HG03196 (cell line): ENCODE measurements at regions not wholly inside any gene's neighbourhood (a gene's known extent, or its start where the extent isn't known, plus 50 kb on each side); places are given as distances from the start of the nearest gene placed in this dataset.

Source experiments
- ATAC-seq: cut with Tn5 transposase; IDR thresholded peaks from one replicate; pipeline ENCODE4 v1.9.1; 2021; ENCODE audit not compliant: unreplicated experiment

DNA sequence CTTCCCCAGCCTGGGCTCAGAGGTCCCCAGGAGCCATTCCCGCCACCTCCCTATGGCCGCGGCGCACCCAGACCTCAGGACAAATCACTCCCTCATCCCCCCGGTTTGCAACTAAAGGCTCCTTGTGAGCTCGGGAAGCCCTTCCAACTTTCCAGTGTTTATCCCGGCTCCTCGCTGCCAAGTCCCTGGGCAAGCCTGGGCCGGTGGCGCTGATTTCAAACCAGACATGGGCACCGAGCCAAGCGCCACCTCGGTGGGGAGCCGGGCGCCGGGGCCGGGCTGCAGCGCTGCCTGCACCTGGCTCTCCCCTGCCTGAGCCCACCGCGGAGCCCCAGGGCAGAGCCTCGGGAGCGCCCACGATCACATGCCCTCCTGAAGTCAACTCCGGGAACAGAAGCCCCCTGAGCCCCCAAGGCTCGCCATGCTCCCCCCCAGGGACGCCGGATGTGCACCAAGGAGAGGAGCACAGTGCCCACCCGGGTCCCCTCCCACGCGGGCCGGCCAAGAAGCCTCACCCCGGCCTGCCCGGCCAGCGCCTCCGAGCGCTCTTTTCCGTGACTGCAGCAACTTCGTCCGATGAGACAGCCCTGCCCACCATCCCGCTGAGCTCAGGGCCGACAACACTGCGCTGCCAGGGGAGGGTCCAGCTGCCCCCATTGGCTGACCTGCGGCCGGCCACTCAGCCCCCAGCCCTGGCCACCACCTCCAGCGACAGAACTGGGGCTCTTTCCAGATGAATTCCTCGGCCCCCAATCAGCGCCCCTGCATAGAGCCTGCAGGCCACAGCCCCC lies 50.0 kb downstream of the NCOR2 start:
- ATAC-seq: no peak

DNA sequence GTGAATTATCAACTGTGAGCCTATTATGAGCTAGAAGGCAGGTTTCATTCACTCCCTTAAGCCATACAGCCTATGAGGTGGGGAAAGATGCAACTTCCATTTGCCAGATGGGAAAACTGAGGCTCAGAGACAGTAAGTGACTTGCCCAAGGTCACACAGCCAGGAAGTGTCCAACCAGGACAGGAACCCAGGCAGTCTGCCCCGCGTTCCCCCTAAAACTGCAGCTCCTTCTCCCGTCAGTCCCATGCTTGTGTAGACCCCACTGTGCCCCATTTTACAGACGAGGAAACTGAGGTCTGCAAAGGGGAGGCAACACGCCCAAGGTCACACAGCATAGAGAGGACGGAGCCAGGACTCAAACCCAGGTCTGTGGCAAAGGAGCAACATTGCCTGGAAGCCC lies 50.6 kb downstream of the NCOR2 start:
- no peak for ATAC-seq

DNA sequence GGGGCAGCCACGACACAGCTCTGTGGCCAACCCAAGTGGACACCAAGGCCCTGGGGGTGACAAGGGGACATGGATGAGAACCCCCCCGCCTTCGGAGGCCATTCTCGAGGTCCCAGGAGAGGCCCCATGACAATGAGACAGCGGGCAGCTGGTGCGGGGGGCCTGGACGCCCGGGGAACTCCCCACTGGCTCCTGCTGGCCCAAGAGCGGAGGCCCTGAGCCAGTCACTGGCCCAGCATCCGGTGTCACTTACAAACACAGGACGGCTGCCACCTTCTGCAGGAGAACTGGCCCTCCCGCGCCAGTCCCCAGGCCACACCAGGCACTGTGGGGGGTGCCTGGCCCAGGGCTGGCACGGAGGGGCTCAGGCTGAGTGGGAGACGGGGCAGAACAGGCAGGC lies 51.4 kb downstream of the NCOR2 start:
- no peak for ATAC-seq

DNA sequence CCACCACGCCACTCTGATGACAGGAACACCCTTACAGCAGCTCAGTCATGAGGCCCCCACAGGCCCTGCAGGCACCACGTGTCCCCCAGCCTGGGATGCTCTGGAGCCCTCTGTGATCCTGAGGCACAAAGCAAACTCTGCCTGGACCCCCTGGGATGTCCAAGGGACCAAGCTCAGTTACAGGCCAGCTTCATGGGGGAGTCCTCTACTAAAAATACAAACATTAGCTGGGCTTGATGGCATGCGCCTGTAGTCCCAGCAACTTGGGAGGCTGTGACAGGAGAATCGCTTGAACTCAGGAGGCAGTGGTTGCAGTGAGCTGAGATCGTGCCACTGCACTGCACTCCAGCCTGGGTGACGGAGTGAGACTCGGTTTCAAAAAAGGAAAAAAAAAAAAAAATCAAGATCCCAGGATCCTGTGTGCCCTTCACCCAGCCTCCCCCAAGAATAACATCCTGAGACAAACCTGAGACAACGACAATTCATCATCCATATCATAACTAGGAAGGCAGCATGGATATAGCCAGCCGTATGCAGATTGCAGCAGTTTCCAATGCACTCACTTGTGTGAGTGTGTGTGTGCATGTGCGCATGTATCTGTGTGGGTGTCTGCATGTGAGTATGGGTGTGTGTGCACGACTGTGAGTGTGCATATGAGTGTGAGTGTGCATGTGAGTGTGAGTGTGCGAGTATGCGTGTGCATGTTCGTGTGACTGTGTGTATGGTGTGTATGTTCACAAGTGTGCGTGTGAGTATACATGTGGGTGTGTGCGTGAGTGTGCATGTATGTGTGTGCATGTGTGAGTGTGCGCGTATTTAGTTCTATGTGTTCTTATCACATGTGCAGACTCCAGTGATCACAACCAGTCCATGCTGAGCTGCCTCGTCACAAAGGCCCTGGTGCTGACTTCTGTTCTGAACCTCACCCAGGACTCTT lies 52.1 kb downstream of the NCOR2 start:
- ATAC-seq: no peak

DNA sequence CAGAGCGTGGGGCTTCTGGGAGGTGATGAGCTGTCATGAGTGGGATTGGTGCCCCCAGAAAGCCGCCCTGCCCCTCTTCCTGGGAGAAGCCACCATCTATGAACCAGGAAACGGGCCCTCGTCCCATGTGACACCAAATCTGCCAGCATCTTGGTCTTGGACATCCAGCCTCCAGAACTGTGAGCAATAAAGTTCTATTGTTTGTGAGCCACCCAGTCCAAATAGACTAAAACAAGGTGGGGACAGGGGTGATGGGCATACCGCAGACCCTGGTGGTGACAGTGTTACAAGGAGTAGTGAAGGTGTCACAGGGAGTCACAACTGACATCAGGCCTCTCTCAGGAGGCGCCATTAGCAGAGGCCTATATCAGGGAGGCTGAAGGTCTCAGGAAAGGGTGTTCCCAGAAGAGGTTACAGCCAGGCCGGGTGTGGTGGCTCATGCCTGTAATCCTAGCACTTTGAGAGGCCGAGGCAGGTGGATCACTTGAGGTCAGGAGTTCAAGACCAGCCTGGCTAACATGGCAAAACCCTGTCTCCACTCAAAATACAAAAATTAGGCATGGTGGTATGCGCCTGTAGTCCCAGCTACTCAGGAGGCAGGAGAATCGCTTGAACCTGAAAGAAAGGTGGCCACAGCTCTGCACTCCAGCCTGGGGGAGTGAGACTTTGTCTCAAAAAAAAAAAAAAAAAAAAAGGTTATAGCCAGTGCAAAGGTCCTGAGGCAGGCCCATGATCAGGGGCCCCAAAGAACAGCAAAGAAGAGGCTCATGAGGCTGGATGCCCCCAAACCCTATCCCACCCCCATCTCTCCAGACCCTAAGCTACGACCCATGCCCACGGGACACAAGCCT lies 53.0 kb downstream of the NCOR2 start:
- ATAC-seq: no peak

DNA sequence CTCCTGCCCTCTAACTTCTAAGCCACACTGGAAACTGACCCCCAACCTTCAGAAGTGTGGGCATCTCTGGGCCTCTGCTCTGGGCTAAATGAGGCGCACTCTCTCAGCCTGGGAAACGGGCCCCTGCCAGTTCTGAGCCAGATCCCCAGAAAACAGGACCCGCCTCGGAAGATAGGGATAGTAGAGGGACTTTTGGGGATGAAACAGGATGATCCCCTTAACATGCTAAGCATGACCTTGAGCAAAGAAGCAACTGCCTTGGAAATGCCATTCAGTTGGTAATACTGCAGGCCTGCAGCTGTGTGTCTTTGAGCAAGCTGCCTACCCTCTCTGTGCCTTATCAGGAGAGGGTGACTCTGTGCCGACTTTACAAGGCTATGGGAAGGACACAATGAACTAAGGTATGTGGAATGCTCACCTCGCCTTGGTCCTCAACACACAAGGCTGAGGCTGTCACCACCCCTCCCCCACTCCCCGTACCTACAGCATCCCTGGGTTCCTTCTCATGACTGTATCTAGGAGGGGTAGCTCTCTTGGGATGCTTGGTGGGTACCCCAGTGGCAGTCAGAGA lies 54.0 kb downstream of the NCOR2 start:
- ATAC-seq: no peak

DNA sequence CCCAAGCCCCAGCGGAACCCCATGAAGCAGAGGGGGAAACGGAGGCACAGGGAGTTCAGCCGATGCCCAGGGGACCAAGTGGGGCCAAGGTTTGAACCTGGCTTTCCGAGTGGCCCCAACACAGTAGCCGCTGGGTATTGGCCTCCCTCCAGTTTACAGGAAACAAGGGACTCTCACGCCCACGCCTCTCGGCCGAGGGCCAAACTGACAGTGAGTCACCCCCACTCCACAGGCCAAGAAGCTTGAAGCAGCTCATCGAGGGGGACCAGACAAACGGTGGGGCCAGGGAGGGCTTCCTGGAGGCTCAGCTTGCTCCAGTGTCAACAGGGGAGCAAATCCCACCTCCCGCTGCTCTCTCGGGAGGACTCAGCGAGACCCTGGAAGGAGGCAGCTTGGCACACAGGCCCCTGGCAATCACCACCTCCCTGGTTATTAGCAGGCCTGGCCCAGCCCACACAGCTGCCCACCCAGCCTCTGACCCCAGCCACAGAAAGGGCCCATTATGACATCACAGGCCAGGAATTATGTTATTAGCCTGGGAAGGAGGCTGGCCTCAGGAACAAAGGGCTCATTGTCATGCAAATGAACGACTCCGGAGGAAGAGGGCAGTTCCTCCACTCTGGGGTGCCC lies 54.6 kb downstream of the NCOR2 start:
- no peak for ATAC-seq

DNA sequence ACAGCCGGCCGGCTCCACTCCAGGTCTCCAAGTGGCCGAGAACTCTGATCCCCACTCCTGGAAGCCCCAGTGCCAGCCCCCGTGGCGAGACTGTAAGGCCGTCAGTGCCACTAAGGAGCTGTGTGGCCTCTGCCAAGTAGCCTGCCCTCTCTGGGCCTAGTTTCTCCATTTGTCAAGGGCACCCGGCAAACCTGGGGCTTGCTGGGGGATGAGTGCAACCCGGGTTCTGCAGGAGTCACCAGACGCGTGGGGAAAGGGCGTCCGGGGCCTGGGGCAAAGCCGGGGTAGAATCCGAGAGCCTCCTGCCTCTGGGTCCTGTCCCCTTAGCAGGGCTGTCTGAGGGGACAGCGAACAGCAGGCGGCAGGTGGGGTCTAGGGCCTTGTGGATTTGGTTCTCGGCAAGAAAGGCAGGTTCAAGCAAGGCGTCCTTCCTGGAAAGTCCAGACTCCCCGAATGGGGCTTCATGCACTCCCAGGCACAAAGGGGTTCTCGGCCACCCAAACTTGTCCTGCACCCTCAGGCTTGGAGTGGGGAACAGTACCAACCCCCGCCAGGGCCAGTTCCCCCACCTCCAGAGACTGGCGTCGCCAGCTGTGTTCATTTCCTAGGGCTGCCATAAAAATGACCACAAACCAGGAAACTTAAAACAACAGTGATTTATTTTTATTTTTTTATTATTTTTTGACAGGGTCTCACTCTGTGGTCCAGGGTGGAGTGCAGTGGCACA lies 56.0 kb downstream of the NCOR2 start:
- ATAC-seq: no peak

DNA sequence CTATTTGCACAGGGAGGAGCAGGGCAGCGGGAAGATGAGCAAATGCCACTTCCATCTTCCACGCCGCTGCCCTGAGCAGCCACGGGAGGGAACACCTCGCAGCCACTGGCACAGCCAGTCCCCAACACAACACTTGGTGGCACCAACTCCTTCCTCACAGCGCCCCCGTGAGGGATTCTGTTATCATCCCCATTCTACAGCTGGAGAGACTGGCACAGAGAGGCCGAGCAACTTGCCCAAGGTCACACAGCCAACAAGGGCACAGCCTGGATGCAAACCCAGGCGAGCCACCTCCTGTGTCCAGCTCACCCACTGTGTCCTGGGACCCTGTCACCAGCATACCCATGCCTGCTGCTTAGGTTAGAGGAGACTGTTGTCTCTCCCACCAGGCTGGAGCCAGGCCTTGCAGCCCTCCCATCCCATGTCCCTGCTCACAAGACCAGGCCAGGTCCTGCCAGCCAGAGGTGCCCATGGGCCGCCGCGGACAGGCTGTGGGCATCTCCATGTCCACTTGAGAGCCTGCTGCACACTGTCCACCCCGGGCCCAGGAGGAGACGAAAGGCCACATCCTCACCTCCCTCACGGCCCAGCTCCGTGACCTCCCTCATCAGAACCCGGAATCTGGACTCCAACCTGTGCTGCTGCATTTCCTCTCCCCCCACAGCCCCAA lies 57.0 kb downstream of the NCOR2 start:
- ATAC-seq: no peak

DNA sequence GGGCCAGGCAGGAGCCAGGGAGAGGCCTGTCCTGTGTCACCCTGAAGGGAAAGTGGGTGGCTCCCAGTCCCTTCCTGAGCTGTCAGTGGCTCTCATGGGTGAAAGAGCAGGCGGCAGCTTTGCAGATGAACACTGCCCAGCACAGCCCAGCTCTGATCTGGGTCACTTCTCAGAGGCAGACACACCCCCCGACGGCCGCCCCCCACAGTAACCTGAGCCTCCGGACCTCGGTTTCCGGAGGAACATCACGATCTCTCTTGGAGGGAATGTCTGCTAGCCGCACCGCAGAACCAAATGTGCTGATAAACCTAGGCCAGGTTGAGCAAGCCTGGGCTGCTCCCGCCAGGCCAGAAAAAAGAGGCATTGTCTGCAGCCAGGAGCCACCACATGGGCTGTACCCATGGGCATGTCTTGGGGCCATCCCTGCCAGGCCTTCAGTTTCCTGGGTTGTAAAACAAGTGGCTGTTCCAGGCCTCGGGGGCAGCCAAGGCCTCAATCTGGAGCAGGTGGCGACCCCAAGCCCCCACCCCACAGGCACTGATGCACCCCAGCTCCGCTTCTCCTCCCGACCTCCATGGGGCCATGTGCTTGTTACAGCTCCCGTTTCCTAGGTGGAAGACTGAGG lies 57.6 kb downstream of the NCOR2 start:
- ATAC-seq: no peak

DNA sequence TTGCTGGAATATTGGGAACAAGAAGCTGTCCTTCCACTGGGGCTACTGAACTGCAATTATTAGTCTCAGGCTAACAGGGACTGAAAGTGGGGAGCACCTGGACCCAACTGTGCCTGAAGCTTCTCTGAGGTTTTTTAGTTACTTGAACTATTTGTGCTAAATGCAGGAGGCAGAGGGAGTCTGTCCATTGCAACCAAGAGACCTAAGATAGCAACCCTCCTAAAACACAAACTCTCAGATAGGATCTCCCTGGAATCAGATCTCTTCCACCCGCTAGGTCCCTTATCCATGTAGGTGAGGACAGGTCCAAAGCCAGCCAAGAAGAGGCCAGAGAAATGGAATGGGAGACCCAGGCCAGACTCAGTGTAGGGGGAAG lies 58.1 kb downstream of the NCOR2 start:
- no peak for ATAC-seq

DNA sequence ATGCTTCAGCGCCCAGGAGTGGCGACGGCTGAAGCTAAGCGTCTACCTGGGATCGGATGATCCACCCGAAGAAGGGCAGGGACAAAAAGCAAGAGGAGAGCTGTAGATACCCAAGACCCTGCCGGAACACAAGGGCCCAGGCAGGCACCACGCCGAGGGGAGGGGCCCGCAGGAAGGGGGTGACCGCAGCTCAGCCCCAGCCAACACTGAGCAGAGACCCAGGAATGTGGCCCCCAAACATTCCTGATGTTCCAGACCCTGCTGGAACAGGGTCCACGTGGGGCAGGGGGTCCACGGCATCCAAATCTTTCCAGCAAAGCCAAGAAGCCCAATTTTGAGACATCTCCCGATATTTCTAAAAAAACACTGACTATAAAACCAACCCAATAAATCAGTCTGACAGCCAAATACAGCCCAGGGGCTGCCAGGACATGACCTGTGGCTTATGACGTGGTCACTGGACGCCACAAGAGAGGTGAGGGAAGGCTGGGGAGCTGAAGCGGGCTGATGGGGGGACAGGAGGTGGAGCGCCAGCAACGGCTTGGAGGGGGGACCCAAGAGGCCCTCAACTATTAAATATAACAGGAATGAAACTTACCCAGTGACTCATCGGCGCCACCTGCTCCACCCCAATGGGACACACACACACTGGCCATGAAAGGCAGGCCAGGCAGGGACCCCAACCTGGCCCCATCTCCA lies 58.9 kb downstream of the NCOR2 start:
- ATAC-seq: no peak

DNA sequence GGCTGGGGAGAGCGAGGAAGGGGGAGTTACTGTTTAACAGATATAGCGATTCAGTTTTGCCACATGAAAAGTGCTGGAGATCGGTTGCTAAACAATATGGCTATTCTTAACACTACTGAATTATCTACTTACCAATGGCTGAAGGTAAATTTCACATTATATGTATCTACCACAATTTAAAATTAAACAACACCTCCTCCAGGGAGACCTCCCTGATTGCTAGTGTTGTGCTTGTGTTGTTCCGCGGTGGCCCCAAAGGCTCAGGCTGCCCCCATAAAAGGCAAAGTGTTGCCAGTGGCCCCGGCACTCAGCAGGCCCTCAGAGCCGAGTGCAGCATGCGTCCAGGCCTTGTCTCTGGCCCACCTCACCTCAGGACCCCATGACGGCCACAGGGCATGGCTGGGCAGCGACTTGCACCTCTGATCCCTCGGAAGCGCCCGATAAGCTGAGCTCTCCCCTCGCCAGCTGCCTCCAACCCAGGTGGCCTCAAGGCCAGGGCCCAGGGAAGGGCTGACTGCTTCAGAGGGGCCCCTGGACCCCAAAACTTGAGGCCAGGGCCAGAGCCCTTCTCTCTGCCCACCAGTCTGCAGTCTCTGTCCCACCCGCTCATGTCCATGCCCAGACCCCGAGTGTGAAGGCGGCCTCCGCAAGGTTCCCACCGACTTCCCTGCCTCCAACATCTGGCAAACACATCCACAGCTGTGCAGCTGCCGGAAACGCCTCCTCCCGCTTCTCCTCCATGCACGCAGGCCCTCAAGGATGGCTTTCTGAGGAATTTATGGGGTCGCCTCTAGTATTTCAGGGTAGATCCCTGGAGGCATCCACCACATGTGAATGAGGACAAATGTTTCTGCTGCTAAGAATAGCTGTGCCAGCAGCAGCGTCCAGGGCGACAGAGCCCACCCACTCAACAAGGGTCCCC lies 60.0 kb downstream of the NCOR2 start:
- no peak for ATAC-seq

DNA sequence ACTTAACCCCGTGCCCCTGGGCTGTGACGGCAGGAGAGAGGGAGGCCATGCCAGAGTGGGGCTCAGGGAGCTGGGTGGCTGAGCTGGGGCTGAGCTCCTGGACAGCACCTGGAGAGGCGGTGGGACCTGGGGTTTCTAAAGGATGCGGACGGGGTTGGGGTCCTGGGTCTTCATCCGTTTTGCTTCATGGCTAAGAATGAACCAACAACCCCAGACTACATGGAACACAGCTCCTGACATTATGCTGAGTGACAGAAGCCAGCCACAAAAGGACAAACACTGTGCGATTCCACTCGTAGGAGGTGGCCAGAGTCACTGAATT lies 60.6 kb downstream of the NCOR2 start:
- no peak for ATAC-seq

DNA sequence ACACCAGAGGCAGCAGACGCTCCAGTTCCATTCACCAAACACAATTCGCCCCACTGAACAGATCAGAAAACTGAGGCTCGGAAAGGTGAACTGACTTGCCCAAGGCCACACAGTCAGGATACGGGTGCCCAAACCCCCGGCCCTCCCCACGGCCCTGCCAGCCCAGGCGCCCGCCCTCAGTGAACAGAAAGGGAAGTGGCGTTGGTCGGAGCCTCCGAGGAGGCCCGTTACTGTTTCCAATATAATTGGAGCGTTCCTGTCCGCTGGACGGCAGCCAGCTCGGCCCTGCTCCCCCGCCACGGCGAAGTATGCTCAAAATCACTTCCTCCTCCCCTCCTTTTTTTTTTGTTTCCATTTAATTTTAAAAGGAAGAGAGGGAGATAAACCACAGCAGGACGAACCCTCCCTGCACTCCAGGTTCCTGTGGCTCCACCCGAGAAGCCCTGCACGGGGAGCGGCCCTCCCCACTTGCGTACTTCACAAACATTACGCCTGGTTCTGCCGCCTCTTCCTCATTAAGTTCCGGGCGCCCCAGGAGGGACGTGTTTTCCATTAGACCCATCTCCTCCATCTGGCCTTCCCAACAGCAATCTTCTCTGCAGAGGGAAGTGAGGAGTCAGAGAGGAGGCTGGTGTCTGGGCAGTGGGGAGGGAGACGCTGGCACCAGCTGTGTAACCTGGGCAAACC lies 61.1 kb downstream of the NCOR2 start:
- ATAC-seq: no peak

DNA sequence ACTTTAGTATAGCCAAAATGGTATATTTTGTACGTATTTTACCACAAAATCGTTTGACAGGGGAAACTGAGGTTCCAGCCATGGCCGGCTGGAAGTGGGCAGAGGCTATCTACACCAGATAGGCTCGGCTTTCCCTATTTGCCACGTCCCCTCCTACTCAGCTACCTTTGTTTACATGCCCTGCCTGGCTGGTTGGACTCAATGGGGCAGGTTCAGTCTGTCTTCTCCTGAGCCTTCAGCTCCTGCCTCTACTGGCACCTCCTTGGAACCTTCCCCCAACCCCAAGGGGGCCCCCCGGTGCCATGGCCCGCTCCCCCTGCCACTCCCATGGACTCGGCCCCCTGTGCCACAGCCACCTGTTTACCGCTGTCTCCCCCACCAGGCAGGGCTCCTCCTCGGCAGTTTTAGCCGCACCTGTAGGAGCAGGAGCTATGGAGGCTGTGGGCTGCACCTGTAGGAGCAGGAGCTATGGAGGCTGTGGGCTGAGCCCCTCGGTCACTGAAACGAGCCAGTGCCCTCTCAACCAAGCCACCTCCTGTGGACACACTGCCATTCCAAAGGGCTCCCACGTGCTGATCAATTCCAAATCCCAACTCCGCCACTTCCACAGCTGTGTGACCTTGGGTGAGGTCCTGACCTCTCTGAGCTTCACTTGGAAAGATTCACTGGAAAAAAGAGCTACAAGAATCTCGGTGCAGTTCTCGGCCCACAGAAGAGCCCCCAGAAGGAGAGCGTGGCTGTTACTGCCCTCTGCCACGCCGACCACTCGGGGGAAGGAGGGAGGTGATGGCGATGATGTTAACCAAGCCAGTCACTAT lies 62.2 kb downstream of the NCOR2 start:
- no peak for ATAC-seq
